Body of pancreas (tissue), 4 donors: ENCODE measurements at regions not wholly inside any gene's neighbourhood (a gene's known extent, or its start where the extent isn't known, plus 50 kb on each side); places are given as distances from the start of the nearest gene placed in this dataset.

Source experiments
- ATAC-seq: fragments of 150-250 bp; one replicate; pipeline ENCODE4 v1.9.1; 2016
- DNase-seq, 4 donors: peaks; one replicate each; pipeline ENCODE4 v3.0.0-alpha.2; 2019
- H3K27ac ChIP-seq, 4 donors: fragments of 200-600 bp; sonication (generic); 1 replicate in 3 of 4; 2 replicates in 1 of 4; pipeline versions ENCODE4 v1.5.1 to v1.6.1; 2016 to 2019; ENCODE audit warnings: mild to moderate bottlenecking in 1 of 4, mixed read lengths in 1 of 4, moderate library complexity in 1 of 4
- H3K27me3 ChIP-seq, 2 donors: fragments of 200-600 bp; sonication (generic); one replicate each; pipeline ENCODE4 v1.6.0; 2016; ENCODE audit warnings: mild to moderate bottlenecking in 1 of 2
- H3K36me3 ChIP-seq, 2 donors: fragments of 200-600 bp; sonication (generic); replicated peaks in 1 of 2; 2 replicates each; pipeline ENCODE4 v1.5.1; 2016; ENCODE audit warnings: low read depth in 2 of 2; ENCODE audit not compliant: insufficient read depth in 1 of 2
- H3K4me1 ChIP-seq: fragments of 200-600 bp; sonication (generic); one replicate; pipeline ENCODE4 v1.6.0; 2016
- H3K4me3 ChIP-seq, 2 donors: fragments of 200-600 bp; sonication (generic); 1 replicate in 1 of 2; 2 replicates in 1 of 2; pipeline ENCODE4 v1.5.1; 2016 to 2019
- H3K9me3 ChIP-seq, 3 donors: fragments of 200-600 bp; sonication (generic); 1 replicate in 2 of 3; 2 replicates in 1 of 3; pipeline ENCODE4 v1.5.1; 2016
- POLR2A ChIP-seq, 3 donors: fragments of 450-650 bp; IDR thresholded peaks; one replicate each; pipeline ENCODE4 v1.6.1; 2016; ENCODE audit warnings: antibody characterized with exemption in 3 of 3, mild to moderate bottlenecking in 2 of 3
- WGBS, 2 donors: methylation state at CpG; one replicate each; pipeline ENCODE4 v1.1.5; 2017; 5-methylcytosine and 5-hydroxymethylcytosine counted together
- intact Hi-C: fragments of 100-400 bp; cut with DNase I; formaldehyde crosslinking; loops from one replicate; pipeline ENCODE4 v1.15.1; 2023
- TF ChIP-seq, protein P1 (sequence below), 7 experiments: fragments of 450-650 bp in 4 of 7; fragments of 200-600 bp in 3 of 7; sonication (generic) in 3 of 7; IDR thresholded peaks; one replicate each; pipeline ENCODE4 v1.5.1; 2016 to 2019; ENCODE audit warnings: antibody characterized with exemption in 7 of 7

DNA sequence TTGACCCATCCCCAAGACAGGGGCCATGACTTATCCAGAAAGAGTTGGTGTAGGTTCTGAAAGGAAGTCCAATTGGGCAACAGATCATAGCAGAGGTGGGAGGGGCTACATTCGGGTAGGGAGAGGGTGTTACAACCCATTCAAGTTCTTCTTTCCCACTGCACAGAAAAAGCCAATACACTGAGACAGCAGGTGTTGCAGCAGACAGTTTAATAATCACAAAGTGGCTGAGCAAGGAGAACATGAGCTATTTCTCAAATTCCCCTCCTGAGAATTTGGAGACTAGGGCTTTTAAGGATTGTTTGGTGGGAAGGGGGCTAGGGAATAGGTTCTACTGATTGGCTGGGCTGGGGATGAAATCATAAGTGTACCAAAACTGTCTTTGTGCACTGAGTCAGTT, 328.4 kb upstream of the POU3F1 start:
- whole genome bisulfite sequencing, 2 donors: 8 to 13% methylated on average over 1 of the region's 1 CpG
- H3K9me3 ChIP-seq: peaks cover 0 to 7% (median 0%) of the 10 kb centered on the region in 3 donors
- no peak overlapping the region for H3K27ac ChIP-seq
- TF ChIP-seq, protein P1, sequence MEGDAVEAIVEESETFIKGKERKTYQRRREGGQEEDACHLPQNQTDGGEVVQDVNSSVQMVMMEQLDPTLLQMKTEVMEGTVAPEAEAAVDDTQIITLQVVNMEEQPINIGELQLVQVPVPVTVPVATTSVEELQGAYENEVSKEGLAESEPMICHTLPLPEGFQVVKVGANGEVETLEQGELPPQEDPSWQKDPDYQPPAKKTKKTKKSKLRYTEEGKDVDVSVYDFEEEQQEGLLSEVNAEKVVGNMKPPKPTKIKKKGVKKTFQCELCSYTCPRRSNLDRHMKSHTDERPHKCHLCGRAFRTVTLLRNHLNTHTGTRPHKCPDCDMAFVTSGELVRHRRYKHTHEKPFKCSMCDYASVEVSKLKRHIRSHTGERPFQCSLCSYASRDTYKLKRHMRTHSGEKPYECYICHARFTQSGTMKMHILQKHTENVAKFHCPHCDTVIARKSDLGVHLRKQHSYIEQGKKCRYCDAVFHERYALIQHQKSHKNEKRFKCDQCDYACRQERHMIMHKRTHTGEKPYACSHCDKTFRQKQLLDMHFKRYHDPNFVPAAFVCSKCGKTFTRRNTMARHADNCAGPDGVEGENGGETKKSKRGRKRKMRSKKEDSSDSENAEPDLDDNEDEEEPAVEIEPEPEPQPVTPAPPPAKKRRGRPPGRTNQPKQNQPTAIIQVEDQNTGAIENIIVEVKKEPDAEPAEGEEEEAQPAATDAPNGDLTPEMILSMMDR (IDR thresholded peaks at IDR 0.05): no peak
- no peak for TF ChIP-seq POLR2A (IDR thresholded peaks at IDR 0.05)
- intact Hi-C loops: no loop called here
- H3K27me3 ChIP-seq: no peaks in the 10 kb centered on the region
- ATAC-seq: no peak
- no peak overlapping the region for H3K4me3 ChIP-seq
- H3K36me3 ChIP-seq: no peaks in the 10 kb centered on the region
- H3K4me1 ChIP-seq: no peaks in the 10 kb centered on the region
- DNase-seq: no peak

DNA sequence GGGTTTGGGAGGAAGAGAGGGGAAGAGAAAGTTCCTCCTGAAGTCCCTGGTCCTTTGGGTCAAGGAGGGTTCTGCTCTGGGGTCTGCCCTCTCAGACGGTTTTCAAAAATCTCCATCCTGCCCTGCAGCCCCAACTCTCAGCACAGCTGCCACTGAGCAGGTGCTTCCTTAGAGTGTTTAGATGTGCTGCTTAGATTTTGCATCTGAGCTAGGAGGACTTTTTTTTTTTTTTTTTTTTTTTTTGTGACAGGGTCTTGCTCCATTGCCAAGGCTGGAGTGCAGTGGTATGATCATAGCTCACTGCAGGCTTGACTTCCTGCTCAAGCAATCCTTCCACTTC, 324.9 kb upstream of the POU3F1 start:
- Histone ChIP-seq H3K27ac (no peak overlapping the region), H3K9me3 (peaks cover 0 to 7% (median 0%) of the 10 kb centered on the region in 3 donors), H3K36me3 (no peaks in the 10 kb centered on the region), H3K27me3 (no peaks in the 10 kb centered on the region), H3K4me1 (no peaks in the 10 kb centered on the region), H3K4me3 (no peak overlapping the region)
- no peak for ATAC-seq
- intact Hi-C loops: no loop called here
- TF ChIP-seq, protein P1 (IDR thresholded peaks at IDR 0.05): no peak
- 50 to 75% methylated on average over 1 of the region's 1 CpG for WGBS, 2 donors
- no peak for DNase-seq

DNA sequence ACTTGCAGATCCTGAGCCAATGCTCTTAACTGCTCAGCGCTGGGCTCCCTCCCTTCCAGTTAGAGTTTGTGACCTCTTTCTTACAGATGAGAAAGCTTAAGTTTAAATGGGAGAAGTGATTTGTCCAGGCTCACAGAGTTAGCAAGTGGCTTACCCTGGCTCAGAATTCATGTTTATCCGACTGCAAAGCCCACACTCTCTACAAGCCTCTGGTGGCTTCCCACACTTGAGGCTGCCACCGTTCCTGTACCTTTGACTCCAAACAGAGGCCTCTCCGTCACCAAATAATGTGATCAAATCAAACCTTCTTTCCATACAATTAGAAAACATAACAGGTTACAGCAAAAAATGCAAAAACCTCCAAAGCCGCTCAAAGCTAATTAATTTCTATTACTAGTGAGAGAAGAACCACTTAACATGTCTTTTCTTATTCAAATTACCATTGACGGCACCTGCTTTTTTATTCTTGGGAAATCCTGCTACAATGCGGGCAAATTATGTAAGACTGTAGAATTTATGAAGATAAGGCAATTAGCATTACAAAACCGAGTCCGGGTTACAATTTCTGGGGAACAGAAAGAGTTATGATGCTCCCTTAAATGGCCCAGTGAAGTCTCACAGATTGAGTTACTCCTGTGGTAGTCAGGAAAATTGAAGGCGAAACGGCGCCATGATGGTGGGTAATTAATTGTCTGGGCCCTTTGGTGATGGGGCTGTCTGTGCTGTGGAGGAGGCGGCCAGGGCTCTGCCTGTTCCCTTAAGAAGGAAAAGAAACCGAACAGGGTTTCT, 324.3 kb upstream of the POU3F1 start:
- H3K36me3 ChIP-seq: no peaks in the 10 kb centered on the region
- no peaks in the 10 kb centered on the region for H3K27me3 ChIP-seq
- no peaks in the 10 kb centered on the region for H3K4me1 ChIP-seq
- no peak overlapping the region for H3K27ac ChIP-seq
- H3K4me3 ChIP-seq: no peak overlapping the region
- no peak for ATAC-seq
- intact Hi-C loops: no loop called here
- TF ChIP-seq POLR2A (IDR thresholded peaks at IDR 0.05): no peak
- TF ChIP-seq, protein P1 (IDR thresholded peaks at IDR 0.05): no peak
- 50 to 62% methylated on average over 14 of the region's 14 CpGs for WGBS, 2 donors
- H3K9me3 ChIP-seq: peaks cover 0 to 7% (median 0%) of the 10 kb centered on the region in 3 donors
- no peak for DNase-seq

DNA sequence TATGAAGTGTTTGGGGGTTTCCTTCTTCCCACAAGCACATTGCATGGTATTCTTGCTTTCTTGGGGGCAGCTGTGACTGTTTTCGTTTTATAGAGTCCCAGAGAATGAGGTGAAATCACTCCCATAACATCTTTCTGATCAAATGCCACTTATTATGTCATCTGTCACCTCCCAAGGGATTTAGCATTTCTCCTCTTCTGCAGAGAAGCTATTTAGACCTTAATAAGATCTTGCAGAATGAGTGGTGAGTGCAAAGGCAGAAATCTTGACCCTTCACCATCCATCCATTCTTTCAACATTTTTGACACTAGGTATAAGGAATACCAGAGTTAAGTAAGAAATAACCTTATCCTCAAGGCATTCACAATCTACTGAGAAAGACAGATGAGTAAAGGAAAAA, 318.6 kb upstream of the POU3F1 start:
- intact Hi-C loops: no loop called here
- H3K4me3 ChIP-seq: no peak overlapping the region
- TF ChIP-seq, protein P1 (IDR thresholded peaks at IDR 0.05): no peak
- TF ChIP-seq POLR2A (IDR thresholded peaks at IDR 0.05): no peak
- no peak for DNase-seq
- no peaks in the 10 kb centered on the region for H3K9me3 ChIP-seq
- no peaks in the 10 kb centered on the region for H3K36me3 ChIP-seq
- no peak for ATAC-seq
- WGBS, 2 donors: 20 to 29% methylated on average over 1 of the region's 1 CpG
- no peak overlapping the region for H3K27ac ChIP-seq
- H3K27me3 ChIP-seq: no peaks in the 10 kb centered on the region
- no peaks in the 10 kb centered on the region for H3K4me1 ChIP-seq

DNA sequence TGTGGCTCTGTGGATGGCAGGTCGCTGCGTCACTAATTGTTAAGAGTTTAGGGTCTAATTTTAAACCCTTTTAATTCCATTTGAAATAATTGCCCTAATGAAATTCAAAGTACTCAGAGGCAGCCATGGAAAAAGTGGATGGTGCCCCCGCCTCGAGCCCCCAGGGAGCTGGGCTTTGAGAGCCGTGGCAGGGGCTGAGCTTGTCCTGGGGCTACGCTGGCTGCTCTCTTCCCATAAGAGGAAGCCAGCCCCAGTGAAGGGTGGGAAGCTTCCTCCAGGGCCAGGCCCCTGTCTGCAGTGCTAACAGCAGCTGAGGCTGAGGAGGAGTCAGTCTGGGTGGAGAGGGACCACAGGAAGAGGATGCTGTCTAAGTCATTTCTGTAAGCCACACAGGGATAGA, 315.0 kb upstream of the POU3F1 start:
- no peaks in the 10 kb centered on the region for H3K36me3 ChIP-seq
- WGBS, 2 donors: 54 to 92% methylated on average over 2 to 6 of the region's 6 CpGs
- ATAC-seq (no peak), DNase-seq (no peak)
- no peak for TF ChIP-seq POLR2A (IDR thresholded peaks at IDR 0.05)
- TF ChIP-seq, protein P1 (IDR thresholded peaks at IDR 0.05): no peak
- no peak overlapping the region for H3K27ac ChIP-seq
- no peak overlapping the region for H3K4me3 ChIP-seq
- no peaks in the 10 kb centered on the region for H3K27me3 ChIP-seq
- intact Hi-C loops: no loop called here
- H3K9me3 ChIP-seq: no peaks in the 10 kb centered on the region
- H3K4me1 ChIP-seq: no peaks in the 10 kb centered on the region
